Activated CD8-positive, alpha-beta T cell treated with anti-CD3 and anti-CD28 coated beads for 36 hours (primary cell): ENCODE measurements at regions not wholly inside any gene's neighbourhood (a gene's known extent, or its start where the extent isn't known, plus 50 kb on each side); places are given as distances from the start of the nearest gene placed in this dataset.
A peak's percentile ranks its signal among the peaks of the same experiment; 100 is the strongest.

Experiments
- ATAC-seq: fragments of 200-7000 bp; cut with Tn5 transposase; one replicate; pipeline ENCODE4 v1.10.0; 2021; ENCODE audit warnings: mild to moderate bottlenecking, moderate library complexity
- CTCF ChIA-PET: fragments of 350-600 bp; sonication (Branson Sonifier 250); formaldehyde crosslinking; loops from one replicate; lab custom pipeline; 2021; ENCODE audit warnings: antibody characterized with exemption; lab: Charles Lee
- POLR2A ChIA-PET: fragments of 350-600 bp; sonication (Branson Sonifier 250); formaldehyde crosslinking; loops from one replicate; lab custom pipeline; 2021; ENCODE audit warnings: antibody characterized with exemption; lab: Charles Lee
- DNase-seq: peaks from one replicate; pipeline ENCODE4 v3.0.0-alpha.2; 2020
- H3K27ac Mint-ChIP-seq: one replicate; pipeline ENCODE4 v1.8.0; 2021; ENCODE audit warnings: mild to moderate bottlenecking, mixed read lengths
- H3K27me3 Mint-ChIP-seq: one replicate; pipeline ENCODE4 v1.8.0; 2021; ENCODE audit warnings: mixed read lengths
- H3K36me3 Mint-ChIP-seq: one replicate; pipeline ENCODE4 v1.8.0; 2021; ENCODE audit warnings: low read depth, mixed read lengths
- H3K4me1 Mint-ChIP-seq: one replicate; pipeline ENCODE4 v1.8.0; 2021; ENCODE audit warnings: low read depth, mixed read lengths
- H3K4me3 Mint-ChIP-seq: one replicate; pipeline ENCODE4 v1.8.0; 2021; ENCODE audit warnings: mild to moderate bottlenecking, moderate library complexity, mixed read lengths
- H3K9me3 Mint-ChIP-seq: one replicate; pipeline ENCODE4 v1.8.0; 2021; ENCODE audit warnings: mixed read lengths
- CTCF ChIP-seq: fragments of 200-600 bp; IDR thresholded peaks from one replicate; pipeline ENCODE4 v1.8.0; 2022; ENCODE audit warnings: antibody characterized with exemption, mild to moderate bottlenecking
- intact Hi-C: fragments of 100-400 bp; cut with micrococcal nuclease; formaldehyde crosslinking; loops from one replicate; pipeline ENCODE4 v1.10.0; 2022

GRCh38 chr5:106874974-106875373 lies 795.8 kb downstream of the EFNA5 start:
- DNase-seq (no peak), ATAC-seq (no peak)
- H3K4me3 Mint-ChIP-seq = no peak overlapping the region
- intact Hi-C loops = no loop called here
- H3K27me3 Mint-ChIP-seq = no peaks in the 10 kb centered on the region
- H3K27ac Mint-ChIP-seq = no peak overlapping the region
- POLR2A ChIA-PET = no interaction called here
- H3K9me3 Mint-ChIP-seq = peaks cover 2% of the 10 kb centered on the region
- no peak for TF ChIP-seq CTCF
- H3K36me3 Mint-ChIP-seq = no peaks in the 10 kb centered on the region
- no peaks in the 10 kb centered on the region for H3K4me1 Mint-ChIP-seq
- CTCF ChIA-PET = interaction anchor here (1.3 kb wide), 1 partner anchor 16 kb away, joined by 3 read pairs; no protein-coding TSS in a partner anchor

- H3K36me3 Mint-ChIP-seq = no peaks in the 10 kb centered on the region
- ChIA-PET CTCF (no interaction called here), POLR2A (no interaction called here)
- H3K9me3 Mint-ChIP-seq = peaks cover 2% of the 10 kb centered on the region
- no peak for ATAC-seq
- H3K4me1 Mint-ChIP-seq = no peaks in the 10 kb centered on the region
- no peak overlapping the region for H3K27ac Mint-ChIP-seq
- H3K4me3 Mint-ChIP-seq = no peak overlapping the region
- H3K27me3 Mint-ChIP-seq = no peaks in the 10 kb centered on the region
- no peak for TF ChIP-seq CTCF
- intact Hi-C loops = no loop called here
- DNase-seq = no peak
Observed at GRCh38 chr5:106874531-106874930, 796.2 kb downstream of the EFNA5 start.

GRCh38 chr5:106873568-106873967 lies 797.2 kb downstream of the EFNA5 start:
- no peak for ATAC-seq
- CTCF ChIA-PET = no interaction called here
- Mint-ChIP-seq H3K36me3 (no peaks in the 10 kb centered on the region), H3K27ac (no peak overlapping the region), H3K9me3 (peaks cover 2% of the 10 kb centered on the region), H3K4me1 (no peaks in the 10 kb centered on the region), H3K27me3 (no peaks in the 10 kb centered on the region), H3K4me3 (no peak overlapping the region)
- TF ChIP-seq CTCF = no peak
- intact Hi-C loops = no loop called here
- DNase-seq = no peak
- POLR2A ChIA-PET = no interaction called here

- Mint-ChIP-seq H3K4me1 (peaks cover 5% of the 10 kb centered on the region), H3K27me3 (no peaks in the 10 kb centered on the region), H3K4me3 (no peak overlapping the region), H3K9me3 (peaks cover 3% of the 10 kb centered on the region), H3K27ac (no peak overlapping the region), H3K36me3 (no peaks in the 10 kb centered on the region)
- intact Hi-C loops = no loop called here
- ChIA-PET CTCF (no interaction called here), POLR2A (no interaction called here)
- ATAC-seq (peak; percentile 10), DNase-seq (no peak)
- no peak for TF ChIP-seq CTCF
Observed at GRCh38 chr5:106865279-106865678, 805.5 kb downstream of the EFNA5 start.

- H3K27me3 Mint-ChIP-seq = no peaks in the 10 kb centered on the region
- ChIA-PET CTCF (no interaction called here), POLR2A (no interaction called here)
- H3K27ac Mint-ChIP-seq = no peak overlapping the region
- H3K36me3 Mint-ChIP-seq = no peaks in the 10 kb centered on the region
- no peak for TF ChIP-seq CTCF
- H3K4me3 Mint-ChIP-seq = no peak overlapping the region
- ATAC-seq (no peak), DNase-seq (no peak)
- H3K9me3 Mint-ChIP-seq = peaks cover 3% of the 10 kb centered on the region
- H3K4me1 Mint-ChIP-seq = peaks cover 5% of the 10 kb centered on the region
- intact Hi-C loops = no loop called here
Observed at GRCh38 chr5:106862450-106863193, 808.1 kb downstream of the EFNA5 start.
